HS-5 (cell line): ENCODE measurements at regions not wholly inside any gene's neighbourhood (a gene's known extent, or its start where the extent isn't known, plus 50 kb on each side); places are given as distances from the start of the nearest gene placed in this dataset.
A peak's percentile ranks its signal among the peaks of the same experiment; 100 is the strongest.
"Not testable (repeated sequence)": the region's sequence is repeated elsewhere in the genome, so short reads cannot be mapped to it uniquely, and the experiment has no call there.

Experiments used
- DNase-seq: peaks from one replicate; pipeline ENCODE4 v3.0.0-alpha.2; 2012; ENCODE audit warnings: low read depth

GRCh38 chr2:113341191-113341869, 62.6 kb upstream of the PAX8 start:
- no peak for DNase-seq

DNA sequence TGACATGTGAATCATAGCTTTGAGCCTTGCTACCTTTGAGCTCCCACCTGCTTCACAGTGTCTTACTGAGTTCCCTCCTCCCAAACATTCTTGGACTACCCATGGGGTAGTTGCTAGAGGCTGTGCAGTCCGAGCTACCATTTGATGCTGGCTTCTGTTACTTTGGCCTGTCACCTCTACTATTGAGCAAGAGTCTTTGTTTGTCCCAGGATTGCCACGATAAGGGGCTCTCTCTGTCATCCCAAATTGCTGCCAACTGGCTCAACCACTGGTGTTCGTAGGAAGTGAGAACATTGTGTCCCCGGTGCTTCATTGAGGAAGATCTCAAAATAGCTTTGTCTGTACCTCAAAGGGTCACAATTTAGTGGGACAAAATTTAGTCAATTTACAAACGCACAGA, 59.1 kb upstream of the PAX8 start:
- DNase-seq, result no peak

DNA sequence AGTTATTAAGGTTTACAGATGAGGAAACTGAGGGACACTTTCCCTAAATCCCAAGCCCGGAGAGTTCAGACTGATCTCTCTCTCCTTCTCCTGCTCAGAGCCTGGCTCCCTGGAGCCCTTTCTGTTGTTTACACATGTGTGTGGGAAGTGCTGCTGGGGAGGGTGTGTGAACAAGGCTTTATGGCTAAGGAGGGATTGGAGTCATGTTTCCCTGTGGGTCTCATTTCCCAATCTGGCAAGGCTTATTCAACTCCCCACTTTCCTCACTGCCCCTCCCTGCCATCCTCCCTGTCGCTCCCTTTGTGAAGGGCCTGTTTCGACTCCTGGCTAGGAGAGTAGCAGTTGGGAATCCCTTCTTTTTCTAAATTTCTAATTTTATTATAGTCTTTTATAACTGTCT, 57.3 kb upstream of the PAX8 start:
- DNase-seq, result not testable (repeated sequence)

DNA sequence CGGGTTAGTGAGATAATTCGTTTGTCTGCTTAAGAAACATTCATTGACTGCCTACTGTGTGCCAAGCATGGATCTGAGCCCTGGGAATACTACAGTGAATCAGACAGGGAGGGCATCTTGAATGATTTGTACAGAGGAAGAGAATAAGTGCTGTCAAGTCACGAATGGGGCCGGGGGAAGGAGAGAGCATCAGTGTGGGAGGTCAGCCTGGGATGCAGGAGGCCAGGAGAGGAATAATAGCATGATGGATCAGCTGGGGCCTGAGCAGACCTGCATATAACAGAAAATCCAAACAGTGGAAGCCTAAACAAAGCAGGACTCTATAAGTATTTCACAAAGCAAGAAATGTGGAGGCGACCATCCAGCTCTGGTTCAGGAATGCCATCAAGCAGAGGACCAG, 55.4 kb upstream of the PAX8 start:
- no peak for DNase-seq

DNA sequence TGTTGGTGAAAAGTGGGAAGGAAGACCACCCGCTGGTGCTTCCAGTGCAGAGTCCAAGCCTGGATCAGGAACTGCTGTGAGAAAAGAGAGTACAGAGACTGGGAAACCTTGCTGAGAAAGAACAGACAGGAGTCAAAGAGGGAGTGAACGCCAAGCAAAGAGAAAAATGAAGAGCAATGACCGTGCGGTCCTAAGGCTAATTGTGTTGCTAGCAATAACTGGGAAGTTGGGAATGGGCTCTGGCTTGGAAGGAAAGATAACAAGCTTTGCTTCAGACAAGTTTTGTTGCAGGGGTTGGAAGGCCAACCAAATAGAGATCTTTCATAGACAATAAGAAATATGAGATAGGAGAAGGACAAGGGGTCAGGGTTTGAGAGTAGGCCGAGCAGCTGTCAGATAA, 55.0 kb upstream of the PAX8 start:
- DNase-seq, result not testable (repeated sequence)

DNA sequence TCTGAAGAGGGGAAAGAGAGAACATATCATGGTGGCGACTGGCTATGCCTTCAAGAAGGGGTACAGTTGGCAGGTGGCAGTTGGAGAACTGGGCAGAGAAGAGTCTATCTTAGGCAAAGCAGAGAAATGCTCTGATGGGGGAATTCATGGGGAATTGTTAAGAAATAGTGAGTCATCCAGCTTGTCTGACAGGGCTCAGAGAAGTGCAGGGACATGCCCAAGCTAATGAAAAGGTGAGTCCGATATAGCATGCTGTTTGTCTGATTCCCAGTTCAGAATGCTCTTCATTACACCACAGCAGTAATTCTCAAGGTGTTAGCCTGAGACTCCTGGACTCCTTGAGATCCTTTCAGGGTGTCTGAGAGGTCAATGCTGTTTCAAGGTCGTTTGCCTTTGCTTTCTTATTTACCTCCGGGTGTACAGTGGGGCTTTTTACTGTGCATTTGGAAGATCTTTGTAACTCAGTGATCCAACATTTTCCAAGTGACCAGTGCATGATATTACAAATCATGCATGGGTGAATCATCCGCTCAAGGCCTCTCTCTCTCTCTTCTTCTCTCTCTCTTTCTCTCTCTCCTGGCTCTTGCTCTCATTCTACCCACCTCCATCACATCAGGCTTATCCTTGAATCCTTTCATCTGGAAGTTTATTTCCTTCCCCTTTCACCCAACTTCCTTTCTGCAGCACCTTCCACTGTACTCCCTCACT, 51.5 kb upstream of the PAX8 start:
- DNase-seq, result not testable (repeated sequence)

DNA sequence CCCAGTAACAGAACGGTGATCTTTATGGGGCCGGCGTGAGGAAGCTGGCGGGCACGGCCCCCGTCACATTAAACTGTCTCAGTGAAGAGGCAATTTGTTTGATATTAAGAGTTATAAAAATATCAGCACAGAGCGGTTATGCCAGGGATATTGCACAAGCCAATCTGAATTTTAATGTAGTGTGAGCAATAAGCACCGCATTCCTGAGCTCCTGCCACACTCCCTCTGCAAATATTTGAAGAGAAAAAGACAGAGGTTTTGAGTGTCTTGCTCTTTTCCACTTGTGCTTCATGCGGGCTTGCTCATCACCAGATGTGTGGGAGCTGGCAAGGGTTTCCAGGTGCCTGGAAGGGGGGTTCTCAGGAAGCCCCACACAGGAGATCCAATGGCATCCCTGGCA, 50.3 kb upstream of the PAX8 start:
- peak; percentile 71 for DNase-seq

DNA sequence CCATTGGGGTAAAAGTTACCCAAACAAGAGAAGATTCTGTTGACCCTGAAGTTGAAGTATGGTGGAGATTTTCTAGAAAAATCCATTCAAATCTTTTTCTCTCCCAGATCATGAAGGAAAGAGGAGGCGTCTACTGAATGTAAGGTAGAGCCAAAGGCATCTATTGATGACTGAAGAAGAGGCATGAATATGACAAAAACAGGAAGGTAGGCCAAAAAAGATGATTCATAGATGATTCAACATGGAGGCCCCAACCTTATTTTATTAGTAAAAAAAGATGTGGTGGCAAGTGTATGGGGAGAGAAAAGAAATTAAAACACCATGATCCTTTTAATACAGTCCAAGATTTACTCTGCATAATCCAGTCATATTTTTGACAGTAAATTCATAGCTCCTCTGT, 49.9 kb upstream of the PAX8 start:
- peak; percentile 74 for DNase-seq
